Right lobe of liver (tissue), 4 donors: ENCODE measurements at regions not wholly inside any gene's neighbourhood (a gene's known extent, or its start where the extent isn't known, plus 50 kb on each side); places are given as distances from the start of the nearest gene placed in this dataset.

Experiments used
- CTCF ChIP-seq, 4 donors: fragments of 200-600 bp in 3 of 4; fragments of 450-650 bp in 1 of 4; IDR thresholded peaks; one replicate each; pipeline versions ENCODE4 v1.5.1 to v1.8.0; 2016 to 2022; ENCODE audit warnings: antibody characterized with exemption in 4 of 4, mild to moderate bottlenecking in 2 of 4
- POLR2A ChIP-seq: fragments of 450-650 bp; IDR thresholded peaks from one replicate; pipeline ENCODE4 v1.6.1; 2017; ENCODE audit warnings: antibody characterized with exemption, mild to moderate bottlenecking
- donor health status: DM: no; HTN: no; CAD: no.
- donor health status: DM: no; HTN: no; CAD: no.
- donor health status: DM: no; HTN: yes; CAD: no.

GRCh38 chr6:100304575-100304974 lies 160.1 kb downstream of the SIM1 start:
- TF ChIP-seq CTCF (IDR thresholded peaks at IDR 0.05) (no peak), POLR2A (no peak)
